B cell (primary cell): ENCODE measurements at regions not wholly inside any gene's neighbourhood (a gene's known extent, or its start where the extent isn't known, plus 50 kb on each side); places are given as distances from the start of the nearest gene placed in this dataset.

Source experiments
- ATAC-seq: fragments of 200-7000 bp; cut with Tn5 transposase; one replicate; pipeline ENCODE4 v1.10.0; 2021; ENCODE audit warnings: low read depth, mild to moderate bottlenecking, moderate number of reproducible peaks, moderate library complexity
- CTCF ChIA-PET: fragments of 350-600 bp; sonication (Branson Sonifier 250); formaldehyde crosslinking; loops from one replicate; lab custom pipeline; 2021; ENCODE audit warnings: antibody characterized with exemption, inconsistent platforms; lab: Charles Lee
- POLR2A ChIA-PET: fragments of 350-600 bp; sonication (Branson Sonifier 250); formaldehyde crosslinking; loops from one replicate; lab custom pipeline; 2021; ENCODE audit warnings: antibody characterized with exemption; lab: Charles Lee
- DNase-seq: peaks from one replicate; pipeline ENCODE4 v3.0.0; 2013
- H2AFZ ChIP-seq: 2 replicates; pipeline ENCODE4 v1.6.1; 2012; ENCODE audit warnings: mild to moderate bottlenecking, low read depth, low read length; ENCODE audit not compliant: insufficient read depth, poor library complexity, severe bottlenecking
- H3K27ac ChIP-seq, 2 donors: 1 replicate in 1 of 2; 2 replicates in 1 of 2; pipeline ENCODE4 v1.5.1; 2012 to 2013; ENCODE audit warnings: low read length in 2 of 2, mild to moderate bottlenecking in 2 of 2, moderate library complexity in 1 of 2
- H3K27me3 ChIP-seq, 4 experiments: fragments of 200-600 bp in 1 of 4; sonication (generic) in 1 of 4; replicated peaks in 1 of 4; 1 replicate in 2 of 4; 2 replicates in 2 of 4; pipeline versions ENCODE4 v1.6.1 to v1.7.0; 2013 to 2016; ENCODE audit warnings: low read length in 3 of 4, mild to moderate bottlenecking in 2 of 4, mixed read lengths in 1 of 4, moderate library complexity in 1 of 4; ENCODE audit not compliant: insufficient read depth in 4 of 4, control insufficient read depth in 3 of 4; ENCODE audit errors: control extremely low read depth in 1 of 4
- H3K36me3 ChIP-seq, 2 experiments: replicated peaks in 1 of 2; 1 replicate in 1 of 2; 2 replicates in 1 of 2; pipeline versions ENCODE4 v1.6.1 to v1.7.1; 2013; ENCODE audit warnings: low read length in 1 of 2; ENCODE audit not compliant: insufficient read depth in 2 of 2, control insufficient read depth in 1 of 2; ENCODE audit errors: control extremely low read depth in 1 of 2, extremely low read depth in 1 of 2
- H3K4me1 ChIP-seq, 2 donors: fragments of 200-600 bp in 1 of 2; sonication (generic) in 1 of 2; 1 replicate in 1 of 2; 2 replicates in 1 of 2; pipeline versions ENCODE4 v1.5.1 to v1.6.1; 2013 to 2017; ENCODE audit warnings: low read length in 2 of 2; ENCODE audit not compliant: control insufficient read depth in 2 of 2, insufficient read depth in 2 of 2
- H3K4me2 ChIP-seq: replicated peaks from 2 replicates; pipeline ENCODE3; 2012; ENCODE audit warnings: mild to moderate bottlenecking, low read depth, low read length; ENCODE audit not compliant: poor library complexity, severe bottlenecking
- H3K4me3 ChIP-seq, 5 experiments: fragments of 200-600 bp in 1 of 5; sonication (generic) in 1 of 5; 1 replicate in 3 of 5; 2 replicates in 2 of 5; pipeline versions ENCODE4 v1.5.1 to v1.7.0; 2011 to 2016; ENCODE audit warnings: low read length in 4 of 5, mild to moderate bottlenecking in 4 of 5, low read depth in 2 of 5, control low read depth in 1 of 5, moderate library complexity in 1 of 5; ENCODE audit not compliant: insufficient read depth in 1 of 5; ENCODE audit errors: control extremely low read depth in 1 of 5, extremely low read depth in 1 of 5
- H3K79me2 ChIP-seq: fragments of 200-600 bp; sonication (generic); one replicate; pipeline ENCODE4 v1.6.0; 2016; ENCODE audit warnings: low read length; ENCODE audit not compliant: control insufficient read depth, insufficient read depth
- H3K9ac ChIP-seq: fragments of 200-600 bp; sonication (generic); 2 replicates; pipeline ENCODE4 v1.6.1; 2017; ENCODE audit warnings: mild to moderate bottlenecking, low read length, moderate library complexity
- H3K9me3 ChIP-seq, 3 donors: one replicate each; pipeline versions ENCODE4 v1.6.1 to v1.7.1; 2013; ENCODE audit warnings: low read length in 2 of 3; ENCODE audit not compliant: control insufficient read depth in 2 of 3, insufficient read depth in 1 of 3; ENCODE audit errors: control extremely low read depth in 1 of 3
- H4K20me1 ChIP-seq: 2 replicates; pipeline ENCODE4 v1.6.0; 2012; ENCODE audit warnings: mild to moderate bottlenecking, low read length; ENCODE audit not compliant: insufficient read depth, control insufficient read depth, poor library complexity, severe bottlenecking
- H3K27ac Mint-ChIP-seq: one replicate; pipeline ENCODE4 v1.8.0; 2021; ENCODE audit warnings: mixed read lengths
- H3K27me3 Mint-ChIP-seq: one replicate; pipeline ENCODE4 v1.8.0; 2021; ENCODE audit warnings: mixed read lengths
- H3K4me1 Mint-ChIP-seq: one replicate; pipeline ENCODE4 v1.8.0; 2021; ENCODE audit warnings: mixed read lengths
- H3K4me3 Mint-ChIP-seq: one replicate; pipeline ENCODE4 v1.8.0; 2021; ENCODE audit warnings: mixed read lengths
- H3K9me3 Mint-ChIP-seq: one replicate; pipeline ENCODE4 v1.8.0; 2022; ENCODE audit warnings: mixed read lengths; ENCODE audit not compliant: insufficient read depth
- EZH2 ChIP-seq: IDR thresholded peaks from 2 replicates; pipeline ENCODE4 v1.6.1; 2012; ENCODE audit warnings: borderline replicate concordance, low read depth, mild to moderate bottlenecking, moderate library complexity, low read length; ENCODE audit not compliant: insufficient read depth, poor library complexity, severe bottlenecking
- WGBS: methylation state at CpG from one replicate; pipeline ENCODE4 v1.1.5; 2013; ENCODE audit warnings: missing lambda C conversion rate; ENCODE audit not compliant: insufficient coverage; 5-methylcytosine and 5-hydroxymethylcytosine counted together
- intact Hi-C: fragments of 100-400 bp; cut with micrococcal nuclease; formaldehyde crosslinking; loops from one replicate; pipeline ENCODE4 v1.10.0; 2022
- TF ChIP-seq, protein P1 (sequence below): fragments of 200-600 bp; IDR thresholded peaks from one replicate; pipeline ENCODE4 v1.8.0; 2022; ENCODE audit warnings: antibody characterized with exemption, mild to moderate bottlenecking

DNA sequence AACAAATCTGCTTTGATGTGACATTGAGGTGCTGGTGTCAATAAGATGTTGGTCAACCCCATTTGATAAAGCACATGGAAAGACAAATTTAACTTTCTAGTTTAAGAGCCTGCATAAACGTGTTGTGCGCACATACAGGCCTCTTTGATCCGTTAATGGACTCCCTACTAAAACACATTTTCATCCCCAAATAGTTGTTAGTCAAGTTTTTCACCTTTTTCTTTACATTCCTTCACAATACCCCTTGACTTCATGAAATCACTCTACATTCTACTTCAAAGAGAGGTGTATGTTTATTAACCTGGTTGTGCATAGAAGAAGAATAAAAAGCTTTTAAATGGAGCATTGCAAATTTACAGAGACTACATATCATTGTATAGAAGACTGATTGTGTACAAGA, 180.3 kb downstream of the HDGFL1 start:
- H3K9me3 Mint-ChIP-seq: peaks cover 3% of the 10 kb centered on the region
- ChIA-PET CTCF (no interaction called here), POLR2A (no interaction called here)
- Histone ChIP-seq H3K4me3 (no peak overlapping the region), H3K9ac (no peak overlapping the region), H3K9me3 (no peaks in the 10 kb centered on the region), H3K79me2 (no peaks in the 10 kb centered on the region), H3K4me2 (no peak overlapping the region), H3K27me3 (no peaks in the 10 kb centered on the region), H3K36me3 (no peaks in the 10 kb centered on the region), H3K27ac (no peak overlapping the region), H4K20me1 (no peaks in the 10 kb centered on the region), H2AFZ (no peak overlapping the region), H3K4me1 (no peaks in the 10 kb centered on the region)
- DNase-seq (no peak), ATAC-seq (no peak)
- TF ChIP-seq, protein P1, sequence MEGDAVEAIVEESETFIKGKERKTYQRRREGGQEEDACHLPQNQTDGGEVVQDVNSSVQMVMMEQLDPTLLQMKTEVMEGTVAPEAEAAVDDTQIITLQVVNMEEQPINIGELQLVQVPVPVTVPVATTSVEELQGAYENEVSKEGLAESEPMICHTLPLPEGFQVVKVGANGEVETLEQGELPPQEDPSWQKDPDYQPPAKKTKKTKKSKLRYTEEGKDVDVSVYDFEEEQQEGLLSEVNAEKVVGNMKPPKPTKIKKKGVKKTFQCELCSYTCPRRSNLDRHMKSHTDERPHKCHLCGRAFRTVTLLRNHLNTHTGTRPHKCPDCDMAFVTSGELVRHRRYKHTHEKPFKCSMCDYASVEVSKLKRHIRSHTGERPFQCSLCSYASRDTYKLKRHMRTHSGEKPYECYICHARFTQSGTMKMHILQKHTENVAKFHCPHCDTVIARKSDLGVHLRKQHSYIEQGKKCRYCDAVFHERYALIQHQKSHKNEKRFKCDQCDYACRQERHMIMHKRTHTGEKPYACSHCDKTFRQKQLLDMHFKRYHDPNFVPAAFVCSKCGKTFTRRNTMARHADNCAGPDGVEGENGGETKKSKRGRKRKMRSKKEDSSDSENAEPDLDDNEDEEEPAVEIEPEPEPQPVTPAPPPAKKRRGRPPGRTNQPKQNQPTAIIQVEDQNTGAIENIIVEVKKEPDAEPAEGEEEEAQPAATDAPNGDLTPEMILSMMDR: no peak
- TF ChIP-seq EZH2: no peak
- no peak overlapping the region for H3K27ac Mint-ChIP-seq
- H3K27me3 Mint-ChIP-seq: no peaks in the 10 kb centered on the region
- H3K4me1 Mint-ChIP-seq: no peaks in the 10 kb centered on the region
- intact Hi-C loops: no loop called here
- H3K4me3 Mint-ChIP-seq: no peak overlapping the region
- 100% methylated on average over 3 of the region's 3 CpGs for WGBS

DNA sequence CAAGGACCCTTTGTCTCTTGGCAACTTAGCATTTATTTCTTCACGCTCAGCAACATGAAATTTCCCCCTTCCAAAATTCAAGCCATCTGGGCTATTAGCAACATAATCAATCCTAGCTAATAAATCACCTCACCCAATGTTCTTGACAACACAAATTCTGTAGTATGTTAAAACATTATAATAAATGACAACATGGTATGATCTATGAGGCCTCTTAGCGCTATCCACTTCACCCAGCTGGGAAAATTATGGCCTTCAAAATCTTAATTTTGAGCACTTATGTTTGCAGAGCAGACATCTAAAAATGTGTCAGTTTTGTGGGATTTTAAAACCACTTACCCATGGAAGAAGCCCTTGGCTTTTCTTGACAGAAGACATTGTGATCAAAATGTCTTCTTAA, 181.9 kb downstream of the HDGFL1 start:
- Mint-ChIP-seq H3K27me3 (no peaks in the 10 kb centered on the region), H3K4me3 (no peak overlapping the region), H3K4me1 (no peaks in the 10 kb centered on the region), H3K9me3 (peaks cover 3% of the 10 kb centered on the region), H3K27ac (no peak overlapping the region)
- WGBS: 83% methylated on average over 1 of the region's 2 CpGs
- Histone ChIP-seq H3K36me3 (no peaks in the 10 kb centered on the region), H3K79me2 (no peaks in the 10 kb centered on the region), H3K9me3 (no peaks in the 10 kb centered on the region), H2AFZ (no peak overlapping the region), H3K4me1 (no peaks in the 10 kb centered on the region), H3K27ac (no peak overlapping the region), H3K9ac (no peak overlapping the region), H3K4me2 (no peak overlapping the region), H3K27me3 (no peaks in the 10 kb centered on the region), H3K4me3 (no peak overlapping the region), H4K20me1 (no peaks in the 10 kb centered on the region)
- DNase-seq (no peak), ATAC-seq (no peak)
- ChIA-PET POLR2A (no interaction called here), CTCF (no interaction called here)
- TF ChIP-seq EZH2: no peak
- TF ChIP-seq, protein P1: no peak
- intact Hi-C loops: no loop called here
